ENCODE measurements at regions not wholly inside any gene's neighbourhood (a gene's known extent, or its start where the extent isn't known, plus 50 kb on each side); places are given as distances from the start of the nearest gene placed in this dataset.
"Not testable (repeated sequence)": the region's sequence is repeated elsewhere in the genome, so short reads cannot be mapped to it uniquely, and the experiment has no call there.

DNA sequence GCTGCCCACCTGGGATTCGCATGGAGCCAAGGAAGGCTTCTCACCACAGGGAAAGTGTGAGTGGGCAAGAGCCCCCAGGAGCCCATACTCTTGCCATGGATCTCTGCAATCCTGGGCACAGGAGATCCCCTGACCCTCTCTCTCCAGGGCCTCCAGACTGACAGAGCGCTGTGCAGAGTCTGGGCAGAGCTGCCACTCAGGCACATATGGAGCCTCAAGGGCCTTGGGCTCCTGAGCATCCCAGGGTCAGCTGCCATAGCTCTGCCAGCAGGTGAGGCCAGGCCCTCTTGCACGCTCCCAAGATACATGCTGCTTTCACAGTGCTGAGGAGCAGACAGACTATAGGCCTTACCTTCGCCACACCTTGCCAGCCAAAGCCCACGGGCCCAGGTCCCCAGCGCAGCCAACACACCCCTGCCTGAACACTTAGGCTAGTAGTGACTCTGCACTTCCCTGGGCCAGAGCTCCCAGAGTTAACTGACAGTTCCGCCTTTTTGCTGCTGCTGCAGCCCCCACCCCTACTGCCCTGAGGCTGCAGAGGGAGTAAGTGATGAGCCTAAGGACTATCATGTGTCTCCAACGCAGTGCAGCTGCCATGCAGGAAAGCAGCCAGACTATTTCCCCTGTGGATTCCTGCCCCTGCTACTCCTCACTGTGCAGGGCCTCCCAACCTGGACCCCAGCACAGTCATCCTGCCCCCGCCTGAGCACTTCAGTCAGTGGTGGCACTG lies 323.2 kb downstream of the SPATA31A1 start:
- H2AFZ ChIP-seq (ENCODE audit: low read length); H3K27me3 ChIP-seq (ENCODE audit: control insufficient read depth, insufficient read depth, low read length); H3K4me1 ChIP-seq (ENCODE audit: control insufficient read depth, extremely low read depth, insufficient read depth, low read length); DNase-seq (ENCODE audit: low read depth in 2 of 2); H3K79me2 ChIP-seq (ENCODE audit: control insufficient read depth, insufficient read depth, low read length); H3K36me3 ChIP-seq (ENCODE audit: control insufficient read depth, insufficient read depth, low read length); H4K20me1 ChIP-seq (ENCODE audit: control insufficient read depth, extremely low read depth, insufficient read depth, low read length); H3K4me3 ChIP-seq (replicated peaks in 1 of 4; ENCODE audit: control extremely low read depth in 1 of 4, insufficient read depth in 1 of 4, low read depth in 3 of 4, low read length in 4 of 4); H3K27ac ChIP-seq (ENCODE audit: insufficient read depth, low read length); H3K9me3 ChIP-seq (ENCODE audit: control insufficient read depth, insufficient read depth, low read depth, low read length); H3K4me2 ChIP-seq (ENCODE audit: extremely low read depth, insufficient read depth, low read length); H3K9ac ChIP-seq (ENCODE audit: insufficient read depth, low read length): not testable (repeated sequence)

DNA sequence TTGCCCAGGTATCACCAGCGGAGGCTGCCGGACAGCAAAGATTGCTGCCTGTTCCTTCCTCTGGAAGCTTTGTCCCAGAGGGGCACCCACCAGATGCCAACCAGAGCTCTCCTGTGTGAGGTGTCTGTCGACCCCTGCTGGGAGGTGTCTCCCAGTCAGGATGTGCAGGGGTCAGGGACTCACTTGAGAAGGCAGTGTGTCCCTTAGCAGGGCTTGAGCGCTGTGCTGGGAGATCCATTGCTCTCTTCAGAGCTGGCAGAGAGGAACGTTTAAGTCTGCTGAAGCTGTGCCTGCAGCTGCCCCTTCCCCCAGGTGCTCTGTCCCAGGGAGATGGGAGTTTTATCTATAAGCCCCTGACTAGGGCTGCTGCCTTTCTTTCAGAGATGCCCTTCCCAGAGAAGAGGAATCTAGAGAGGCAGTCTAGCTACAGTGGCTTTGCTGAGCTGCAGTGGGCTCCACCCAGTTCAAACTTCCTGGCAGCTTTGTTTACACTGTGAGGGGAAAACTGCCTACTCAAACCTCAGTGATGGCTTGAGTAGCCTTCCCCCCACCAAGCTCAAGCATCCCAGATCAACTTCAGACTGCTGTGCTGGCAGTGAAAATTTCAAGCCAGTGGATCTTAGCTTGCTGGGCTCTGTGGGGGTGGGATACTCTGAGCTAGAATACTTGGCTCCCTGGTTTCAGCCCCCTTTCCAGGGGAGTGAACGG lies 325.4 kb downstream of the SPATA31A1 start:
- H2AFZ ChIP-seq (ENCODE audit: low read length), result not testable (repeated sequence)

DNA sequence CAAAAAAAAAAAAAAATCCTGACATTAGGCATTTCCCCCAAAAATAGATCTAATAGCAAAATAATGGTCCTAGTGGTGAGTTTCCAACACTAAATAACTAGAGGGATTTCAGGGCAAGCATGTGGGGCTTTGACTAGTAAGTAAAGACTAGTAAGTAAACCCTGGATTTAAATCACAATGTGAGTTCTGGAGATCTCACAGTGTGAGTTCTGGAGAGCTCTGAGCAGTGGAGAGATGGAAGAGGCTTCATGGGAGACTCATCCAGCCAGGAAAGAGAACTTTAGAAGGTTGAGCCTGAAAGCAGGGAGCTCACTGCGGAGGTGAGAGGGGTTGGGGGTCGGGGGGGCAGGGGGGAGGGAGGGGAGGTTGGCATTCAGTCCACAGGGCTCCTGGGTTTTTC lies 373.4 kb downstream of the SPATA31A1 start:
- not testable (repeated sequence) for H2AFZ ChIP-seq (ENCODE audit: low read length); H3K9me3 ChIP-seq (ENCODE audit: control insufficient read depth, insufficient read depth, low read depth, low read length); H3K27ac ChIP-seq (ENCODE audit: insufficient read depth, low read length); H3K4me1 ChIP-seq (ENCODE audit: control insufficient read depth, extremely low read depth, insufficient read depth, low read length); H3K9ac ChIP-seq (ENCODE audit: insufficient read depth, low read length); H3K4me3 ChIP-seq (replicated peaks in 1 of 4; ENCODE audit: control extremely low read depth in 1 of 4, insufficient read depth in 1 of 4, low read depth in 3 of 4, low read length in 4 of 4); DNase-seq (ENCODE audit: low read depth in 2 of 2); H3K36me3 ChIP-seq (ENCODE audit: control insufficient read depth, insufficient read depth, low read length); H3K4me2 ChIP-seq (ENCODE audit: extremely low read depth, insufficient read depth, low read length); H4K20me1 ChIP-seq (ENCODE audit: control insufficient read depth, extremely low read depth, insufficient read depth, low read length); H3K79me2 ChIP-seq (ENCODE audit: control insufficient read depth, insufficient read depth, low read length); H3K27me3 ChIP-seq (ENCODE audit: control insufficient read depth, insufficient read depth, low read length)

More for the DNA sequence above, 325.4 kb downstream of the SPATA31A1 start:
- not testable (repeated sequence) for H3K27ac ChIP-seq (ENCODE audit: insufficient read depth, low read length); H3K9ac ChIP-seq (ENCODE audit: insufficient read depth, low read length); H3K27me3 ChIP-seq (ENCODE audit: control insufficient read depth, insufficient read depth, low read length); H3K36me3 ChIP-seq (ENCODE audit: control insufficient read depth, insufficient read depth, low read length); H4K20me1 ChIP-seq (ENCODE audit: control insufficient read depth, extremely low read depth, insufficient read depth, low read length); H3K4me2 ChIP-seq (ENCODE audit: extremely low read depth, insufficient read depth, low read length); H3K79me2 ChIP-seq (ENCODE audit: control insufficient read depth, insufficient read depth, low read length); H3K4me3 ChIP-seq (replicated peaks in 1 of 4; ENCODE audit: control extremely low read depth in 1 of 4, insufficient read depth in 1 of 4, low read depth in 3 of 4, low read length in 4 of 4); H3K4me1 ChIP-seq (ENCODE audit: control insufficient read depth, extremely low read depth, insufficient read depth, low read length); H3K9me3 ChIP-seq (ENCODE audit: control insufficient read depth, insufficient read depth, low read depth, low read length); DNase-seq (ENCODE audit: low read depth in 2 of 2)

DNA sequence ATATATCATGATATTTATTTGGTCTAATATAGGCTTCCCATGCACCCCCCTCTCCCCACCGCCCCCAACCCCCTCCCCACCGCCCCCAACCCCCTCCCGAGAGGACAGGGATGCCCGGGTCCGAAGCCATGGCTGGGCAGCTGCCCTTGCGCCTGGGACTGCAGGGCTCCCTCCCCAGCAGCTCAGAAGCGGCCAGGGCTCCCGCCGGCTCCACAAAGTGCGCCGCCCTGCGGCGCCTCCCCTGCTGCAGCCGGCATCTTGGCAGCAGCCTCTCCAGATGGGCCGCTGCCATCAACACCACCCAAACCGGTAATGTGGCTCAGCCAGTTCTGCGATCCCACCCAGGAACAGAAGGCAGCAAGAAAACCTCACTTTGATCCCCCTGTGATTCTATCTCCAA lies 389.4 kb downstream of the SPATA31A1 start:
- H3K4me1 ChIP-seq (ENCODE audit: control insufficient read depth, extremely low read depth, insufficient read depth, low read length); H3K4me3 ChIP-seq (replicated peaks in 1 of 4; ENCODE audit: control extremely low read depth in 1 of 4, insufficient read depth in 1 of 4, low read depth in 3 of 4, low read length in 4 of 4); H3K9me3 ChIP-seq (ENCODE audit: control insufficient read depth, insufficient read depth, low read depth, low read length); H4K20me1 ChIP-seq (ENCODE audit: control insufficient read depth, extremely low read depth, insufficient read depth, low read length); H3K27ac ChIP-seq (ENCODE audit: insufficient read depth, low read length); DNase-seq (ENCODE audit: low read depth in 2 of 2); H3K36me3 ChIP-seq (ENCODE audit: control insufficient read depth, insufficient read depth, low read length); H3K27me3 ChIP-seq (ENCODE audit: control insufficient read depth, insufficient read depth, low read length); H3K79me2 ChIP-seq (ENCODE audit: control insufficient read depth, insufficient read depth, low read length); H2AFZ ChIP-seq (ENCODE audit: low read length); H3K9ac ChIP-seq (ENCODE audit: insufficient read depth, low read length); H3K4me2 ChIP-seq (ENCODE audit: extremely low read depth, insufficient read depth, low read length): not testable (repeated sequence)

DNA sequence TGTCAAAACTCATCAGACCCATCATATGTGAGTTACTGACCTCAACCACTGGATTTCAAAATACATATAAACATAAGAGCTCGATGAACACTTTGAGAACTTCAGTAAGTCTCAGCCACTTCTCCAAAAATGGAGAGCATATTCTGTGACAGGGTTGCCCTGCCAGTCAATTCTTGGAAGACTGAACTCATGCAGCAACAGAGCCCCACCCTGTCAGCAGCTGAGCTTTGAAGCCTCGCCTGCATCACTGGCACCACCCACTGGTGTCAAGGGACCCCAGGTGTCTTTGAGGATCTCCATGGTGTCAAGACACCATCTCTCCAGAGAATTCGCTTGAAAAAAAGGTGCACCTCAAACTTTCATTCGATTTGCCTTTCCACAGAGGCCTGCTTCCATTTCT lies 420.1 kb downstream of the SPATA31A1 start:
- H3K9me3 ChIP-seq (ENCODE audit: control insufficient read depth, insufficient read depth, low read depth, low read length); H3K9ac ChIP-seq (ENCODE audit: insufficient read depth, low read length); H3K4me2 ChIP-seq (ENCODE audit: extremely low read depth, insufficient read depth, low read length); H3K79me2 ChIP-seq (ENCODE audit: control insufficient read depth, insufficient read depth, low read length); H3K27me3 ChIP-seq (ENCODE audit: control insufficient read depth, insufficient read depth, low read length); H2AFZ ChIP-seq (ENCODE audit: low read length); H3K4me1 ChIP-seq (ENCODE audit: control insufficient read depth, extremely low read depth, insufficient read depth, low read length); H3K27ac ChIP-seq (ENCODE audit: insufficient read depth, low read length); DNase-seq (ENCODE audit: low read depth in 2 of 2); H4K20me1 ChIP-seq (ENCODE audit: control insufficient read depth, extremely low read depth, insufficient read depth, low read length); H3K4me3 ChIP-seq (replicated peaks in 1 of 4; ENCODE audit: control extremely low read depth in 1 of 4, insufficient read depth in 1 of 4, low read depth in 3 of 4, low read length in 4 of 4); H3K36me3 ChIP-seq (ENCODE audit: control insufficient read depth, insufficient read depth, low read length): not testable (repeated sequence)

DNA sequence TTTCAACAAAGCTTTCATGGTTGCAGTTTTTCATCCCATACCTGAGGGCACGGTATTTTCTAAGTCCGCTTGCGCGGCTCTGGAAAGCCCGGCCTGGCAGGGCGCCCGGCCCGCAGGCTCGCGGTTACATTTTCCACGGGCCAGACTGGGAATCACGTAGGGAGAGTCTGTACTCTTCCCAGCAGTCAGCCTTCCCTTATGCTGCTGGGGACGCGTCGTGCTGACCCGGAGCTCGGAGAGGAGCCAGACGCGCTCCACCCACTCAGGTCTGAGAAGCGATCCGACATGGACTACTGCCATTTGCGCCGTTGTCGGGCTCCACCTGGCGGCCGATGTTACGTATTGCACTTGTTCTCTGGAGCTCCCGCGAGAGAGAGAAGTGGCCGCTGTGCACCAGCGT lies 435.9 kb downstream of the SPATA31A1 start:
- H4K20me1 ChIP-seq (ENCODE audit: control insufficient read depth, extremely low read depth, insufficient read depth, low read length); H3K36me3 ChIP-seq (ENCODE audit: control insufficient read depth, insufficient read depth, low read length); H3K9me3 ChIP-seq (ENCODE audit: control insufficient read depth, insufficient read depth, low read depth, low read length); H3K9ac ChIP-seq (ENCODE audit: insufficient read depth, low read length); H3K27me3 ChIP-seq (ENCODE audit: control insufficient read depth, insufficient read depth, low read length); H3K79me2 ChIP-seq (ENCODE audit: control insufficient read depth, insufficient read depth, low read length); DNase-seq (ENCODE audit: low read depth in 2 of 2); H3K27ac ChIP-seq (ENCODE audit: insufficient read depth, low read length); H2AFZ ChIP-seq (ENCODE audit: low read length); H3K4me1 ChIP-seq (ENCODE audit: control insufficient read depth, extremely low read depth, insufficient read depth, low read length): not testable (repeated sequence)
- Histone ChIP-seq H3K4me2 (ENCODE audit: extremely low read depth, insufficient read depth, low read length) (peak overlapping the region; percentile 66), H3K4me3 (replicated peaks in 1 of 4; ENCODE audit: control extremely low read depth in 1 of 4, insufficient read depth in 1 of 4, low read depth in 3 of 4, low read length in 4 of 4) (peak overlapping the region in 2 of 4 experiments; percentile 46 to 61)

DNA sequence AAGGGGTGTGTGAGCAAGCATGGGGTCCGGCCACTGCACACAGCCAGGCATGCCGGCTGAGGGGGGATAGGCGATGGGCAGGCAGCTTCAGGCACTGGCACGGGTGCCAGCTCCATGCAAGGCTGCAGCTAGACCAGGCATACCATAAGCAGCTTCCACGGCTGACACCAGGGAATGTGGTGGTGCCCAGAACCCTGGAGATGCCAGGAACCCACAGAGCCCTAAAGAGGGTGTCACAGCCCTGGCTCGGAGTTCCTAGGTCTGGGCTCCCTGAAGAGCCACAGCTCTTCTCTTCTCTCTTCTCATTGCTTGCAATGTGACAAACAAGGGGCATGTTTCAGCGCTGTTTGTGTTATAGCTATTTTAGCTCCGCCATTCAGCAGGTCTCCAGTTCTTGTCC lies 442.5 kb downstream of the SPATA31A1 start:
- not testable (repeated sequence) for H3K79me2 ChIP-seq (ENCODE audit: control insufficient read depth, insufficient read depth, low read length); H2AFZ ChIP-seq (ENCODE audit: low read length); H3K4me3 ChIP-seq (replicated peaks in 1 of 4; ENCODE audit: control extremely low read depth in 1 of 4, insufficient read depth in 1 of 4, low read depth in 3 of 4, low read length in 4 of 4); H3K9ac ChIP-seq (ENCODE audit: insufficient read depth, low read length); H3K27me3 ChIP-seq (ENCODE audit: control insufficient read depth, insufficient read depth, low read length); DNase-seq (ENCODE audit: low read depth in 2 of 2); H3K4me1 ChIP-seq (ENCODE audit: control insufficient read depth, extremely low read depth, insufficient read depth, low read length); H3K27ac ChIP-seq (ENCODE audit: insufficient read depth, low read length); H3K9me3 ChIP-seq (ENCODE audit: control insufficient read depth, insufficient read depth, low read depth, low read length); H4K20me1 ChIP-seq (ENCODE audit: control insufficient read depth, extremely low read depth, insufficient read depth, low read length); H3K36me3 ChIP-seq (ENCODE audit: control insufficient read depth, insufficient read depth, low read length); H3K4me2 ChIP-seq (ENCODE audit: extremely low read depth, insufficient read depth, low read length)

Measured in fibroblast of lung (primary cell).